GM23248 (cell line): ENCODE measurements at regions not wholly inside any gene's neighbourhood (a gene's known extent, or its start where the extent isn't known, plus 50 kb on each side); places are given as distances from the start of the nearest gene placed in this dataset.

Experiments used
- EZH2 ChIP-seq: fragments of 200-600 bp; sonication (generic); IDR thresholded peaks from 2 replicates; pipeline ENCODE4 v1.6.1; 2018; ENCODE audit warnings: antibody characterized with exemption, mild to moderate bottlenecking; ENCODE audit not compliant: insufficient read depth, poor library complexity, severe bottlenecking
- EZH2phosphoT487 ChIP-seq: fragments of 200-600 bp; sonication (generic); IDR thresholded peaks from 2 replicates; pipeline ENCODE4 v1.6.1; 2018; ENCODE audit warnings: antibody characterized with exemption, moderate library complexity, mild to moderate bottlenecking, low read depth; ENCODE audit not compliant: insufficient read depth

DNA sequence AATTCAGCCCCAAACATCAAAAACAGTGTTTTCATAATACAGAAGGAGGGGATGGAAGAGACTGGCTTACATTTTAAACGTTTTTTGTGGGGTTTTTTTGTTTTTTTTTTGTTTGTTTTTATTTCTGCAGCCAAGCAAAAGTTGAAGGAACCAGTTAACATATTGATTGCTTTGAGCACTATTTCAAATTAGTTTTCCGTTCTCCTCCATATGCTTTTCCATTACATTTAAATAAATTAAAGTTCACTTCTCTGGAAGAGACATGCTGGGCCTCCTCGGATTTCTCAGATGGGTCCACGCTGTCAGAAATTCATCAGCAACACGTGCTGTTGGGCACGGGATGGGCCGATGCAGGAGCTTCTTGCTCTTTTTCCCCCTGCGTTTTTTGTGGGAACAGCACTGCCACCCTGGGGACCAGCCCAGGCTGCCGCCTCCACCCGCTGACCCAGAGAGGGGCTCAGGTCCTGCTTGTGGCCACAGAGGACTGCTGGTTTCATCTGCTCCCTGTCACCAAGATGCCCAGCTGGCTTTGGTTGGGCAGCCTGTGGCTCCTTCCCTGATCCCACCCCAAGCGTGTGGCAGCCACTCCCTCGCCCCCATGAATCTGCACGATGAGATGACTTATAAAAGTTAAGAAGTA lies 67.7 kb upstream of the CHST15 start:
- TF ChIP-seq EZH2phosphoT487: no peak
- no peak for TF ChIP-seq EZH2
